KBM-7 (cell line): ENCODE measurements at regions not wholly inside any gene's neighbourhood (a gene's known extent, or its start where the extent isn't known, plus 50 kb on each side); places are given as distances from the start of the nearest gene placed in this dataset.

Experiments used
- DNase-seq: peaks from one replicate; pipeline ENCODE4 v3.0.0-alpha.2; 2015
- in situ Hi-C: fragments of 300-500 bp; cut with MboI; formaldehyde crosslinking; loops from 2 replicates; pipeline ENCODE4 v1.14.3; 2020; ENCODE audit warnings: low sequenced_read_pairs, low pct_unique_long_range_greater_than_20kb, mixed read lengths

- peak; percentile 28 for DNase-seq
- in situ Hi-C loops: no loop called here
Measured at GRCh38 chr3:19093084-19093483, 55.2 kb upstream of the KCNH8 start.

GRCh38 chr3:19077388-19077787 lies 70.9 kb upstream of the KCNH8 start:
- no peak for DNase-seq
- in situ Hi-C loops: no loop called here

- DNase-seq: no peak
- in situ Hi-C loops: no loop called here
Measured at GRCh38 chr3:19075037-19075436, 73.3 kb upstream of the KCNH8 start.

GRCh38 chr3:19074257-19074900 lies 73.9 kb upstream of the KCNH8 start:
- in situ Hi-C loops: loop anchor here (25.0 kb wide), 1 partner anchor 163 kb away; no protein-coding TSS in a partner anchor

DNA sequence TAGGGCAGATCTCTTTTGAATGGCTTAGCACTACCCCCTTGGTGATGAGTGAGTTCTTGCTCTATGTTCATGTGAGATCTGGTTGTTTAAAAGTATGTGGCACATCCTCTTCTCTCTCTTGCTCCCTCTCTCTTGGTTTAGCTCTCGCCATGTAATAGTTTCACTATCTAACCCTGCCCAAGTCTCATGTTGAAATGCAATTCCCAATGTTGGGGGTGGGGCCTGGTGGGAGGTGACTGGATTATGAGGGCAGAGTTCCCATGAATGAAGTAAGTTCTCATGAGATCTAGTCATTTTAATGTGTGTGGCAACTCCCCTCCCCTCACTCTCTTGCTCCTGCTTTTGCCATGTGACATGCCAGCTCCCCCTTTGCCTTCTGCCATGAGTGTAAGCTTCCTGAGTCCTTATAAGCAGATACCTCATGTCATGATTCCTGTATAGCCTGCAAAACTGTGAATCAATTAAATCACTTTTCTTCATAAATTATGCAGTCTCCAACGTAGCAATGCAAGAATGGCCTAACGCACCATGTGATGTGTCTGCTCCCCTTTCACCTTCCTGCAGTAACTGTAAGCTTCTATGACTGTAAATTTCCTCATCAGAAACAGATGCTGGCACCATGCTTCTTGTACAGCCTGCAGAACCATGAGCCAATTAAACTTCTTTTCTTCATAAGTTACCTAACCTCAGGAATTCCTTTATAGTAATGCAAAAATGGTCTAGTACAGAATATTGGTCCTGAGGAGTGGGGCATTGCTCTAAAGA lies 74.8 kb upstream of the KCNH8 start:
- in situ Hi-C loops: loop anchor here (25.0 kb wide), 1 partner anchor 164 kb away; no protein-coding TSS in a partner anchor
- no peak for DNase-seq

More at GRCh38 chr3:19074257-19074900, 73.9 kb upstream of the KCNH8 start:
- DNase-seq: peak; percentile 24

- in situ Hi-C loops: loop anchor here (25.0 kb wide), 1 partner anchor 167 kb away; no protein-coding TSS in a partner anchor
- no peak for DNase-seq
Measured at GRCh38 chr3:19070325-19070724, 78.0 kb upstream of the KCNH8 start.

DNA sequence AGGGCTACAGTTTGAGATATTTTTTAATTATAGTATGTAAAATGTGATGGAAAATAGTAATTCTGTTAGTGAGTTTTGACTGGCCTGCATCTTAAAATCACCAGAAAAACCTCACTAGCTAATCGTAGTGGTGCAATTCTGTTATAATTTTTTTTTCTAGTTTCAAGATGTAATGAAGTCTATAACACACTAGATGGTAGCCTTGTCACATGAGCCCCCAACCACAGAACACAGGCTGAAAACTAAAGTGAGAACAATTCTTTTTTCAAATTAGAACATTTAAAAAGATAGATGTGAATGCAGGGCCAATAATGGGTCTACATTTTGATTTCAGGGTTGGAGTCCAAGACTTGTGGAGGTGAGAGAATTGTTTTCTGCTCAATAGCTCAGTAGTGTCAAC lies 83.3 kb upstream of the KCNH8 start:
- in situ Hi-C loops: loop anchor here (25.0 kb wide), 1 partner anchor 172 kb away; no protein-coding TSS in a partner anchor
- peak; percentile 32 for DNase-seq

GRCh38 chr3:19063936-19064335 lies 84.4 kb upstream of the KCNH8 start:
- no peak for DNase-seq
- in situ Hi-C loops: loop anchor here (25.0 kb wide), 1 partner anchor 173 kb away; no protein-coding TSS in a partner anchor

GRCh38 chr3:19060404-19060803 lies 87.9 kb upstream of the KCNH8 start:
- DNase-seq: no peak
- in situ Hi-C loops: loop anchor here (25.0 kb wide), 1 partner anchor 177 kb away; no protein-coding TSS in a partner anchor

GRCh38 chr3:19052874-19053273 lies 95.4 kb upstream of the KCNH8 start:
- in situ Hi-C loops: loop anchor here (25.0 kb wide), 1 partner anchor 184 kb away; no protein-coding TSS in a partner anchor
- no peak for DNase-seq

- peak; percentile 5 for DNase-seq
- in situ Hi-C loops: no loop called here
Measured at GRCh38 chr3:19046440-19046839, 101.9 kb upstream of the KCNH8 start.

DNA sequence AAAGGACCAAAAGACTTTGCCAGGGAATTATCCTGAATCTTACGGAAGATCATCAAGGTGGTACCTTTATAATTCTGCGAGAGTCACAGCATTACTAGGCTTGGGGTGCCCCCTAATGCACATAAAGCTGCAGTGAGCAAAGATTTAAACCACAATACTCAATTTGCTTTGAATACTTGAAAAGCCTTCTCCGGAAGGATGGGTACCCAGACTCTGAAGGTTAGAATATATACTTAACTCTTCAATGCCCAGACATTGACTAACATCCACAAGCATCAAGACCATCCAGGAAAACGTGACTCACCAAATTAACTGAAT lies 117.8 kb upstream of the KCNH8 start:
- DNase-seq: peak; percentile 8
- in situ Hi-C loops: no loop called here

GRCh38 chr3:19029837-19030521 lies 118.3 kb upstream of the KCNH8 start:
- DNase-seq: no peak
- in situ Hi-C loops: no loop called here

GRCh38 chr3:19025441-19025840 lies 122.9 kb upstream of the KCNH8 start:
- no peak for DNase-seq
- in situ Hi-C loops: no loop called here

DNA sequence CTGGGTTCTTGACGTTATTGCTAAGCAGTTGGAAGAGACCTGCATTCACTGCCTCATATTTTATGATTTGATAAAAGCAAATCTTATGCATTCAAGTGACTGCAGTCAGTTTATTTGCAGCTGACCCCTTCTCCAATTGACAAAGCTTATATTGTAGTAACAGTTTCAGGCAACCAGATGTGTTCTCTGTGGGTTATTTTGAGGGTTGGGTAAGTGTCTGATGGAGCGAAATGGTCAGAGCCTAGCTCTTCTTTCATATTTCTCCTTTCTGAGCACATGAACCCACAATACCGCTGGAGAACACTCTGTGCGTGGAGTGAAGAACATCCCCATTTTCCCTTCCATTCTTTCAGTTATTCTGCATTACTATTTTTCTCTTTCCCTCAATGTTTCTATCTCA lies 125.8 kb upstream of the KCNH8 start:
- no peak for DNase-seq
- in situ Hi-C loops: no loop called here

DNA sequence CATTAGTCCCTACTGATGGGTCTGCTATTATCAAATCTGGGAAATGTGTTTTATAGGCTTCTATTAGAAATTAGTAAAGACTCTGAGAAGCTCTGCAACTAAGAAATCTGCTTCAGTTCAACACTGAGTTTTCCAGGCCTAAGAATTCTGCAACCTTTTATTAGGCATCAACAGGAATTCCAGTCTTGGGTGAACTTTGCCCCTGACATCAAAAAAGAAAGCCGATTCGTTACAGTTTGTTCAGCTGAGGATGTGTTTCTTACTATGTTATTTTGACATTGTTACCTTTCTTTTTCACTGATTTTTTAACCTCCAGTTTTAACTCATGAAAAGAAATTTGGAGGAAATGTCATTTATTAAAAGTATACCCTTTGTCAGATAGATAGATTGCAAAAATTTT lies 131.5 kb upstream of the KCNH8 start:
- in situ Hi-C loops: no loop called here
- DNase-seq: no peak

DNA sequence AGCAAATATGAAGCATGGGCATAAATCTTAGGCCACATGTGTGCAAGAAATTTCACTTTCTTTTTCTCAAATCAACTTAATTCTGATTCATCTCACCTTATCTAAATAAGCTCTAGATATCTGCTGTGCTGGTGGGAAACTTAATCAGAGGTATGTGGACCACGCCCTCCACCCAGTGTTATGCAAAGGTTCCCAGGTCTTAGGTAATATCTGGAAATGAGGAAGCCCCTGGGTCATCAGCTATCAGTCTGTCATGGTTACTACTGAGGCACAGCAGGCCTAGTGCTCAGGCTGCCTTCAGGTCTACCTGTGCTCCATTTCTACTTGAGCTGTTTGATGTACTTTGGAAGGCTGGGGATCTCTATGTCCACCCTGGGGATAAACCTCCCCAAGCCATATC lies 134.4 kb upstream of the KCNH8 start:
- in situ Hi-C loops: no loop called here
- no peak for DNase-seq

DNA sequence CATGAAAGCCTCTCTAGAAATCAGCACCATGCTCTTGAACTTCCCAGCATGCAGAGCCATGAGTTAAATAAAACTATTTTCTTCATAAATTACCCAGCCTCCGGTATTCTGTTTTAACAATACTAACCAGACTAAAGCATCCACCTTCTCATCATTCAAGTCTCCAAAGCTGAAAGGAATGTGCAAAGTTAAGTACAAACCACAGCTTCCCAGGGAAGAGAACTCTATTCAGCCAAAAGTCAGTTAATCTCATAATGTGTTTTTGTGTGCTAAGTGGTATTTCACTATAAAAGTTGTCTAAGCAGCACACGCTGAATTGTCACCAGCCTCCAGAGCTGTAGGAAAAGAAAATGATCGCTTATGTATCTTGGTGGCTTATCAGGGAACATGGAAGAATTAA lies 135.5 kb upstream of the KCNH8 start:
- in situ Hi-C loops: no loop called here
- no peak for DNase-seq

DNA sequence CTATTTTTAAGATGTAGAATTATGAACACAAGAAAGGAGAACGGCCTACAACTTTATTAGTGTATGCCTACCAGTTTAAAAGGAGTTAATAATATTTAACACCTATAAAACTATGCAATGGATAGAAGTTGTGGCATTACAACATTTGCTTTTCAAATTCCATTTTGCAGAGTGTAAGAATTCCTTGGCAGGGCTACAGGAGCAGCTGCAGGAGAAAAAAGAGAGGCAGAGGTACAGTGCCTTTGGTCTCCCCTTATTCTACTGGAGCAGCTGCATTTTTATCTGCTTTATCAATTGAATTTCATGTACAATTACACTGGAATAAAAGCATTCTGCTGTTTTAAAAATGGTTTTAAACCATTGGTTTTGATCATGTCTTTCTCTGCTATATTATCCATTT lies 145.7 kb upstream of the KCNH8 start:
- DNase-seq: no peak
- in situ Hi-C loops: no loop called here

DNA sequence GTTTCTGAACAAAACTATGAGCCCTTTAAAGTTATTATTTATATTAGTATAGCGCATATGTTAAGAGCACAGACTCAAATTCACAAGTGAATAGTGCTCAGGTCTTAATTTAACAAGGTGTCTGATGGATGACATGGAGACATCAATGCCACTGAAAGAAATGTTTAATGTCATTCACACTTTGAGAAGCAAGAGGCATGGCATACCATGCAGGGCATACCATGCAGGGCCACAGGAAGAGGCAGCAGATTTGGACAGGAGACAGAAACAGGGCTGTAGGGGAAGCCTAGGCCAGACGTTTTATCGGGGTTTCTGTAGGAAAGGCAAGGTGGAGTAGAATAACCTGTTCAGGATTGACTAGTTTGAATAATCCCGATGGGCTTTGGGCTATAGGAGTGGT lies 150.2 kb upstream of the KCNH8 start:
- in situ Hi-C loops: no loop called here
- DNase-seq: no peak
